22Rv1 (cell line): ENCODE measurements at regions not wholly inside any gene's neighbourhood (a gene's known extent, or its start where the extent isn't known, plus 50 kb on each side); places are given as distances from the start of the nearest gene placed in this dataset.
"Not testable (repeated sequence)": the region's sequence is repeated elsewhere in the genome, so short reads cannot be mapped to it uniquely, and the experiment has no call there.

Experiments used
- H3K27ac ChIP-seq: fragments of 450-650 bp; 2 replicates; pipeline ENCODE4 v1.5.1; 2017
- CTCF ChIP-seq: fragments of 450-650 bp; IDR thresholded peaks from 2 replicates; pipeline ENCODE4 v1.5.1; 2017; ENCODE audit warnings: mild to moderate bottlenecking
- ZFX ChIP-seq: fragments of 450-650 bp; IDR thresholded peaks from 2 replicates; pipeline ENCODE4 v1.6.1; 2017; ENCODE audit warnings: antibody characterized with exemption, borderline replicate concordance

DNA sequence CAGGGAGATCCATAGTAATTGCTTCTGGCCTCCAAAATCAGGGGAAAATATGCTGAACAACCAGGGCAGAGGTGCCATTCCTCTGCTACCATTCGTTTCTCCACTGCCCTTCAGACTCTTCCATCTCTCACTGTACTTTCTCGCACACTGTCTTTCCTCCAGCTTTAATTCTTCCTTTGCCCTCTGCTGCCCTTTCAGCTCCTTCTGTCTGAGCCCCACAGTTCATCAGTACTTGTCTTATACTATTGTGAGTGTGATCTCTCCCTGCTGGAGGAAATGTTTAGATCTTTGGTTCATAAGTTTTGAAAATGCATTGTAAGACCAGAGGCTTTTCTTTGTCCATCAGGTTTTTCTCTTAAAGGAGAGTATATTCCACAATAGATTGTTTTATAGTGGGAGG, 184.9 kb upstream of the DTNA start:
- no peak overlapping the region for H3K27ac ChIP-seq
- TF ChIP-seq CTCF = no peak
- TF ChIP-seq ZFX = no peak

DNA sequence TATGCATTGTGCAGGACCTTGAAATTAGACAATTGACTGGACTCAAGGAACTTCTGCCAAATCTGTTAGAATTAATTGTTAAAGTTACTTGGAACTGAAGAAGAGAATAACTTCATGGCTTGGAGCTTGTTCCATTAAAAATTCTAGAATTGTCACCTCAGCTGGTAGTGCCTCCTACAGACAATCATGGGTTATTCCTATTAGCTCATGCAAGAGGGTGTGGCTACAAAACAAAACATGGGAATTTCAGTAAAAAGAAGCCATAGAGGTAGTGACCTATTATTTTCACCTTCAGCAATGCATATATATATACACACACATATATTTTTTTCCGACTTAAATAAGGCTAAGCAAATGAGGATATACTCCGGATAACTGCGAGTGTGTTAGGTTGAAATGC, 181.9 kb upstream of the DTNA start:
- no peak overlapping the region for H3K27ac ChIP-seq
- TF ChIP-seq ZFX (no peak), CTCF (0 out of 2 replicates have a peak, but pooled peaks have one; percentile 11)

DNA sequence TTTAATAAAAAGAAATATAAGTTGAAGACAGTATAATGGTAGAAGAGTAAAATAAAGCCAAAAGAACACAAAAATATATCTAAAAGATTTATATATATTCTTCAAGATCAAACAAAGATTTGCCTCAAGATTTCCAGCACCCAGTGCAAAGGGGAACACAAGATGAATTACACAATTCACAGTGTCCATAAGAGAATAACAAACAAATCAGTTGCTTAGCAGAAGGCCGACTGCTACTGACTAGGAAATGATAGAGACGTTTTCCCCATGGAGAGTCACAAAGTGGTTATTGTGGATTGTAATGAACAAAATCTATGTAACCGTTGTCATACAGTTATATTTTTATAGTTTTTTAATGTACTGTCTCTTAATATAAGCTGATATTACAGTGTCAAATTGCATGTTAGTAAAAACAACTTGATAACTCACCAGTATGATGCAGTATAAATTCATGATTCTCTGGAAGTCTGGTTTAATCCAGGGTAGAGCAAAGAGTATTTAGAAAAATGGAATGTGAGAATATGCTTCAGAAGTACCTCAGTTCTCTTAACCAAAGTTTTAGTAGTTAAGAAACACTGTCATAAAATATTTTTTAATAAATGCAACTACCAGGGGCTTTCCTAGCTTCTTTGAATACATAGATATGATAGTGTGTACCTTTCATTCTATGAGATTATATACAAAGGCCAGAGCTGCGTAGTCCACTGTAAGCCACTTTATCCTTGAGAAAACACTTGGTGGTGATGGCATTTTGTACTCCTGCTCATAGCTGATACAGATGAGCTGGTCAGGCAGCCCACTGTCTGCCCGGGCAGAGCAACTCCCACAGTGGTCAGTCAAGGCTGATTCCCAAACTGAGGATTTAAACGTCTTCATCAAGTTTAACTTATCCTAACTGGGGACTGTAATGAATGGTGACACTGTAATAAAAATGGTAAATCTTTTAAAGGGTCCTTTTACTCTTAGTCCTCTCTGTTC, 180.5 kb upstream of the DTNA start:
- H3K27ac ChIP-seq = no peak overlapping the region
- no peak for TF ChIP-seq CTCF
- TF ChIP-seq ZFX = no peak

DNA sequence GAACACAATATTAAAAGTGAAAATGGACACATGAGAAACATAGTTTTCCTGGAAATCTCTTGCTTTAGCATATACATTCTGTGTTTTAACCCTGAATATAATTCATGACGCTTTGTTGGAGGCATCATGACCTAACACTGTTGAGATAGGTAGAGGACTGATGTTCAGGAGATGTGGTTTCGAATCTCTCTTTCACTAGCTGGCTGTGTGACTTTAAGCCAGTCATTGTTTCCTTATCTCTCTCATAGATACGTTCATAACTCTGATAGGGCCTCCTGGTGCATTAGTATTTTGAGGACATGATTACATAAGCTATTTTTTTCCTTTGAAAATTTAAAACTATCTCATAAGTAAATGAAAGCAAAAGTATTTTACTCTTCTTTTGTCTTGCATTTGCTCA, 179.0 kb upstream of the DTNA start:
- TF ChIP-seq ZFX = no peak
- TF ChIP-seq CTCF = no peak
- H3K27ac ChIP-seq = no peak overlapping the region

- H3K27ac ChIP-seq = not testable (repeated sequence)
These were observed 175.5 kb upstream of the DTNA start for GRCh38 chr18:34534642-34535041.

GRCh38 chr18:34540897-34541296, 169.2 kb upstream of the DTNA start:
- H3K27ac ChIP-seq = no peak overlapping the region
- no peak for TF ChIP-seq CTCF
- TF ChIP-seq ZFX = no peak

- no peak for TF ChIP-seq CTCF
- no peak for TF ChIP-seq ZFX
- no peak overlapping the region for H3K27ac ChIP-seq
These were observed 167.5 kb upstream of the DTNA start for GRCh38 chr18:34542625-34543024.

- no peak overlapping the region for H3K27ac ChIP-seq
- no peak for TF ChIP-seq CTCF
- no peak for TF ChIP-seq ZFX
These were observed 166.7 kb upstream of the DTNA start for GRCh38 chr18:34543356-34543755.
